ENCODE measurements at regions not wholly inside any gene's neighbourhood (a gene's known extent, or its start where the extent isn't known, plus 50 kb on each side); places are given as distances from the start of the nearest gene placed in this dataset.
A peak's percentile ranks its signal among the peaks of the same experiment; 100 is the strongest.
"Not testable (repeated sequence)": the region's sequence is repeated elsewhere in the genome, so short reads cannot be mapped to it uniquely, and the experiment has no call there.

GRCh38 chr10:22158426-22158825 is 59.4 kb downstream of the EBLN1 start:
- Mint-ChIP-seq H3K4me1 (ENCODE audit: low read depth) (peaks cover 27% of the 10 kb centered on the region), H3K27me3 (ENCODE audit: low read depth) (no peaks in the 10 kb centered on the region), H3K36me3 (ENCODE audit: low read depth) (no peaks in the 10 kb centered on the region), H3K9me3 (ENCODE audit: low read depth) (peaks cover 1% of the 10 kb centered on the region), H3K27ac (ENCODE audit: unreplicated experiment) (peak overlapping the region; percentile 52), H3K4me3 (ENCODE audit: unreplicated experiment) (no peak overlapping the region)
- TF ChIP-seq CTCF (IDR thresholded peaks at IDR 0.05), result no peak
- DNase-seq (ENCODE audit: low spot score), result no peak

DNA sequence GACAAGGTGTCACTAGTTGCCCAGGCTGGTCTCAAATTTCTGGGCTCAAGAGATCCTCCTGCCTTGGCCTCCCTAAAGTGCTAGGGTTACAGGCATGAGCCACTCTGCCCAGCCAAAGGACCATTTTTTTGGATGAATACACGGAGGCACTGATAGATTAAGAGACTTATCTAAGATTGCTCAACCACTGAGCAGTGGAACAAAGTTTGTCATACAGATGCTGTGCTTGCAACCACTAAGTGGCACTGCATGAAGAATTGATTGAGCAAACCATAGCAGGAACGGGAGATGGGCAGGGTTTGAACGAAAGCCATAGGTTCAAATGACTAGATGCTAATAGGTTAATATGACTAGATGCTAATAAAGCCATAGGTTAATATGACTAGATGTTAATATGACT is 61.1 kb downstream of the EBLN1 start:
- Mint-ChIP-seq H3K36me3 (ENCODE audit: low read depth) (no peaks in the 10 kb centered on the region), H3K27me3 (ENCODE audit: low read depth) (no peaks in the 10 kb centered on the region), H3K9me3 (ENCODE audit: low read depth) (peaks cover 8% of the 10 kb centered on the region), H3K4me3 (ENCODE audit: unreplicated experiment) (no peak overlapping the region), H3K27ac (ENCODE audit: unreplicated experiment) (no peak overlapping the region), H3K4me1 (ENCODE audit: low read depth) (peaks cover 27% of the 10 kb centered on the region)
- TF ChIP-seq CTCF (IDR thresholded peaks at IDR 0.05), result no peak
- DNase-seq (ENCODE audit: low spot score), result no peak

DNA sequence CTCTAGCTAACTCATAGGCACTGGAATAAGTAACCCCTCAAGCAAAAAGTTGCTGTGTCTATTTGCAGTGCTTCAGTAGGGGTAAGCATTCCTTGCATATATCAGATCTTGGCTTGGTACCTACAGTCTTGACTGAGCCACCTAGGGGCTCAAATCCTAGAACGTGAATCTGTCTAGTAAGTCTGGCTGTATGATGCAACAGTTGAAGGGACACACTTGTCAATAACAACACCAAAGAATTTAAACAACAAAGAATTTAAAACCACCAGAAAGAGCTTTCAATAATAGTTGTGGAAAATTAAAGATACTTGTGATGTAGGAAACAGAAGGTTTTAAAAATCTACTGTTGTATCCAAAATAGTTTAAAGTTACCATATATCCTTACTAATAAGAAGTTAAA is 65.4 kb downstream of the EBLN1 start:
- Mint-ChIP-seq H3K27ac (ENCODE audit: unreplicated experiment) (no peak overlapping the region), H3K9me3 (ENCODE audit: low read depth) (peaks cover 18% of the 10 kb centered on the region), H3K4me3 (ENCODE audit: unreplicated experiment) (no peak overlapping the region), H3K36me3 (ENCODE audit: low read depth) (no peaks in the 10 kb centered on the region), H3K4me1 (ENCODE audit: low read depth) (peaks cover 16% of the 10 kb centered on the region), H3K27me3 (ENCODE audit: low read depth) (no peaks in the 10 kb centered on the region)
- no peak for TF ChIP-seq CTCF (IDR thresholded peaks at IDR 0.05)
- no peak for DNase-seq (ENCODE audit: low spot score)

- Mint-ChIP-seq H3K36me3 (ENCODE audit: low read depth) (no peaks in the 10 kb centered on the region), H3K9me3 (ENCODE audit: low read depth) (peaks cover 23% of the 10 kb centered on the region), H3K4me3 (ENCODE audit: unreplicated experiment) (no peak overlapping the region), H3K27ac (ENCODE audit: unreplicated experiment) (no peak overlapping the region), H3K27me3 (ENCODE audit: low read depth) (no peaks in the 10 kb centered on the region), H3K4me1 (ENCODE audit: low read depth) (peaks cover 10% of the 10 kb centered on the region)
- no peak for DNase-seq (ENCODE audit: low spot score)
- no peak for TF ChIP-seq CTCF (IDR thresholded peaks at IDR 0.05)
Measured at GRCh38 chr10:22150842-22151241, 67.0 kb downstream of the EBLN1 start.

- no peak overlapping the region for H3K27ac Mint-ChIP-seq (ENCODE audit: unreplicated experiment)
- H3K27me3 Mint-ChIP-seq (ENCODE audit: low read depth), result no peaks in the 10 kb centered on the region
- DNase-seq (ENCODE audit: low spot score), result no peak
Measured at GRCh38 chr10:22148961-22149360, 68.9 kb downstream of the EBLN1 start.

DNA sequence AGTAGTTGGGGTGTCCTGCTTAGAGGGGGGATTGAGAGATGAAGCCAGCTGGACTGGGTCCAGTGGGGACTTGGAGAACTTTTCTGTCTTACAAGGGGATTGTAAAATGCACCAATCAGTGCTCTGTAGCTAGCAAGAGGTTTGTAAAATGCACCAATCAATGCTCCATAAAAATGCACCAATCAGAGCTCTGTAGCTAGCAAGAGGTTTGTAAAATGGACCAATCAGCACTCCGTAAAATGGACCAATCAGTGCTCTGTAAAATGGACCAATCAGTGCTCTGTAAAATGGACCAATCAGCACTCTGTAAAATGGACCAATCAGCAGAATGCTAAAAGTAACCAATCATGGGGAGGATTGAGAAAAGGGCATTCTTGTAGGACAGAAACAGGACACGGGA is 71.9 kb downstream of the EBLN1 start:
- not testable (repeated sequence) for H3K36me3 Mint-ChIP-seq (ENCODE audit: low read depth); DNase-seq (ENCODE audit: low spot score)

More at GRCh38 chr10:22148961-22149360, 68.9 kb downstream of the EBLN1 start:
- peaks cover 30% of the 10 kb centered on the region for H3K9me3 Mint-ChIP-seq (ENCODE audit: low read depth)
- H3K4me1 Mint-ChIP-seq (ENCODE audit: low read depth), result peaks cover 10% of the 10 kb centered on the region
- TF ChIP-seq CTCF (IDR thresholded peaks at IDR 0.05), result no peak
- H3K36me3 Mint-ChIP-seq (ENCODE audit: low read depth), result no peaks in the 10 kb centered on the region
- H3K4me3 Mint-ChIP-seq (ENCODE audit: unreplicated experiment), result no peak overlapping the region

More for the DNA sequence above, 71.9 kb downstream of the EBLN1 start:
- not testable (repeated sequence) for H3K27me3 Mint-ChIP-seq (ENCODE audit: low read depth); H3K4me3 Mint-ChIP-seq (ENCODE audit: unreplicated experiment); H3K27ac Mint-ChIP-seq (ENCODE audit: unreplicated experiment)
- Mint-ChIP-seq H3K9me3 (ENCODE audit: low read depth) (peaks cover 15% of the 10 kb centered on the region), H3K4me1 (ENCODE audit: low read depth) (peaks cover 10% of the 10 kb centered on the region)
